WI38 (cell line): ENCODE measurements at regions not wholly inside any gene's neighbourhood (a gene's known extent, or its start where the extent isn't known, plus 50 kb on each side); places are given as distances from the start of the nearest gene placed in this dataset.

ENCODE experiments used
- H3K4me3 ChIP-seq: 2 replicates; pipeline ENCODE4 v1.5.1; 2011; ENCODE audit warnings: low read depth, mild to moderate bottlenecking, control low read depth, low read length
- CTCF ChIP-seq: IDR thresholded peaks from 2 replicates; pipeline ENCODE4 v1.5.1; 2012; ENCODE audit warnings: low read depth, mild to moderate bottlenecking, control low read depth, low read length

- H3K4me3 ChIP-seq = no peak overlapping the region
- no peak for TF ChIP-seq CTCF
These were observed 407.6 kb upstream of the KCNH7 start for GRCh38 chr2:163246135-163246534.

- no peak overlapping the region for H3K4me3 ChIP-seq
- no peak for TF ChIP-seq CTCF
These were observed 398.0 kb upstream of the KCNH7 start for GRCh38 chr2:163236553-163236952.

GRCh38 chr2:163231666-163232065 lies 393.1 kb upstream of the KCNH7 start:
- TF ChIP-seq CTCF = no peak

GRCh38 chr2:163213661-163214081 lies 375.1 kb upstream of the KCNH7 start:
- TF ChIP-seq CTCF = no peak
- no peak overlapping the region for H3K4me3 ChIP-seq

More at GRCh38 chr2:163231666-163232065, 393.1 kb upstream of the KCNH7 start:
- H3K4me3 ChIP-seq = no peak overlapping the region

- no peak for TF ChIP-seq CTCF
These were observed 371.9 kb upstream of the KCNH7 start for GRCh38 chr2:163210430-163210918.

GRCh38 chr2:163207693-163208370 lies 369.3 kb upstream of the KCNH7 start:
- H3K4me3 ChIP-seq = no peak overlapping the region
- TF ChIP-seq CTCF = no peak

More at GRCh38 chr2:163210430-163210918, 371.9 kb upstream of the KCNH7 start:
- H3K4me3 ChIP-seq = no peak overlapping the region

- H3K4me3 ChIP-seq = no peak overlapping the region
- TF ChIP-seq CTCF = no peak
These were observed 367.2 kb upstream of the KCNH7 start for GRCh38 chr2:163205589-163206254.
